Stimulated activated CD4-positive, alpha-beta T cell treated with anti-CD3 and anti-CD28 coated beads, Interleukin-12 subunit alpha, Interleukin-12 subunit beta, amount 100 ng/mL, for 48 hours (primary cell): ENCODE measurements at regions not wholly inside any gene's neighbourhood (a gene's known extent, or its start where the extent isn't known, plus 50 kb on each side); places are given as distances from the start of the nearest gene placed in this dataset.
"Not testable (repeated sequence)": the region's sequence is repeated elsewhere in the genome, so short reads cannot be mapped to it uniquely, and the experiment has no call there.

Experiments used
- DNase-seq, 3 donors: peaks; one replicate each; pipeline ENCODE4 v3.0.0-alpha.2; 2020; ENCODE audit warnings: low read depth in 2 of 3, low spot score in 1 of 3

DNA sequence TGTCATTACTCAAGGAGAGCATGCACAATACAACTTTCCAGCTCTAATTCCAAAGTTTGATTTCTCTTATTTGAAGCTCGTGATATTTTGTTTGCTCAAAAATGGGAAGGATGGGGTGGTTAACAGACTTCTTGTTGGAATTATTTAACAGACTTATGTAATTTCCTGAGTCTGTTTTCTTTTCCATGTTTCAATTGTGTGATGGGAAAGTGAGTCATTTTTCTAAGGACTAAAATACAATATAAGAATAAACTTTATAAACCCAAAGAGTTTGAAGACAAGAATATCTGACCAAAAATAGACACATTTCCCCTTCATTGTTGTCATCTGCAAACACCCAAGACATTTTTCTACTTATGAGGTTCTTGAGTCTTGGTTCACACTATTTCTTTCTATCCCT, 211.8 kb upstream of the SLITRK5 start:
- DNase-seq = no peak

GRCh38 chr13:87497426-87497825, 173.7 kb upstream of the SLITRK5 start:
- DNase-seq = no peak

GRCh38 chr13:87498681-87499080, 172.5 kb upstream of the SLITRK5 start:
- DNase-seq = no peak

DNA sequence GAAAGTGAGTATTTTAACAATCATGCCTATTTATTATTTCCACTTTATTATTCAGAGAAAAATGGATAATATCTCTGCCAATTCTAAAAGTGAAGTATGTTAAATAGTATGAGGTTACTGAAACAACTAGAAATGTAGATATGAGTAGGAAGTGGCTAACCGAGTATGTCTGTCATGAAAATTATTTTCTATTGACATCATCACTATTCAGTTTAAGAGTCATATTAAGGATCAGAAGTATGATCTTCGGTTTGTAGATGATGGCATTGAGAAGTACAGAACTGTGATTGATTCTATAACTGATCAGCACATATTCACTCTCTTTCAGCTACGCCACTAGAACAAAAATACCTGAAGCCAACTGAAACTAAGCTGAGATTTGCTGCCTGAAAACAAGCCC, 146.4 kb upstream of the SLITRK5 start:
- no peak for DNase-seq

GRCh38 chr13:87533776-87534175, 137.4 kb upstream of the SLITRK5 start:
- DNase-seq = no peak

GRCh38 chr13:87535911-87536310, 135.3 kb upstream of the SLITRK5 start:
- no peak for DNase-seq

- DNase-seq = no peak
Measured at GRCh38 chr13:87536499-87536898, 134.7 kb upstream of the SLITRK5 start.

DNA sequence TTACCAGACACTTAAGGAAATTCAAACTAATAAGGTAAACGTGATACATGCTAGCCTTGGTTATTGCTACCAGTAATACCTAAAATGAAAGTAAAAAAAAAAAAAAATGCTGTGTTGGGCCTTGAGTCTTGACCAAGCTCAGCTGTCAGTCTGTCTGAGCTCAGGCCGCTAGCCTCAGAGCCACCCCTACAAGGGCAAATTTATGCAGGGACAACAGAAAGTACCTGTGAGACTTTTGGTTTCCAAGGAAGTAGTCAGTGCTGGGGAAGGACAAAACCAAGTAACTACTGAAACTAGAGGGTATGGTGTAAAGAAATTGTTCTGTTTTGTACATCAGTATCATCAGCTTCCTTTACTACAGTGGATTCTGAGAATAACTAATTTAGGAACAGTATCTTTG, 134.3 kb upstream of the SLITRK5 start:
- no peak for DNase-seq

DNA sequence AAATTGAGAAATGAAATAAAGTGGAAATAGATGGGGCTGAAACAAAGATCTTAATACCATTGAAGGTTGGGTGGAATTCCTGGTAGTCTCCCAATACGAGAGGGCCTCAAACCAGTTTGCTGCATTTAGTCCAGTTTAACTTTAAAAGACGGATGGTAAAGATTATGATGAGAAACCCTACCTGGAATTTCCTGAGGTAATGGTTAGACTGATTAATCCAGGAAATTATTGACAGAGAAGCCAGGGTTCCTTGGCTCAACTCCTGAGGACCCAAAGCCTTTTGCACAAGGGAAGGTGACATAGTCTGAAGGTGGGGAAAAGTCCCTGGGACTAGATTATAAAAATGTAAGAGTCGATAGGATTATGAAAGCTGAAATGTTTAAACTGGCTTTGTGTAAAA, 133.2 kb upstream of the SLITRK5 start:
- no peak for DNase-seq

- DNase-seq = no peak
Measured at GRCh38 chr13:87538366-87539052, 132.7 kb upstream of the SLITRK5 start.

- DNase-seq = no peak
Measured at GRCh38 chr13:87553142-87553541, 118.0 kb upstream of the SLITRK5 start.

DNA sequence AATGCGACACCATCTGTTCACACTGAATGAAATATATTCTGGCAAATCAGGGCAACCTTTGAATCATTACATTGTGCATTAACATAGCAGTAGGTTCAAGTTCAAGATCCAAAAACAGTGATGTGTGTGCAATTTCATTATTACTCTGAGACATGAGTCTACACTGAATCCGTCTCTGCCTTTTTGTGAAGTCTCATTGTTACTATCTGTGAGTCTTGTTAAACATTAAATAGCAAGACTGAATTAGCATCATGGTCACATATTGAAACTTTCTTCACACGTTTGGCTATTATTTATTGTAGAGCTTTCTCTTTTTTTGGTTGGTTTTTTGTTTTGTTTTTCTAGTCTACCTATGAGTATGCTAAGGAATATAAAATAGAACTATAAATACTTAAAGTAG, 117.1 kb upstream of the SLITRK5 start:
- DNase-seq = no peak

- DNase-seq = no peak
Measured at GRCh38 chr13:87557788-87558187, 113.4 kb upstream of the SLITRK5 start.

DNA sequence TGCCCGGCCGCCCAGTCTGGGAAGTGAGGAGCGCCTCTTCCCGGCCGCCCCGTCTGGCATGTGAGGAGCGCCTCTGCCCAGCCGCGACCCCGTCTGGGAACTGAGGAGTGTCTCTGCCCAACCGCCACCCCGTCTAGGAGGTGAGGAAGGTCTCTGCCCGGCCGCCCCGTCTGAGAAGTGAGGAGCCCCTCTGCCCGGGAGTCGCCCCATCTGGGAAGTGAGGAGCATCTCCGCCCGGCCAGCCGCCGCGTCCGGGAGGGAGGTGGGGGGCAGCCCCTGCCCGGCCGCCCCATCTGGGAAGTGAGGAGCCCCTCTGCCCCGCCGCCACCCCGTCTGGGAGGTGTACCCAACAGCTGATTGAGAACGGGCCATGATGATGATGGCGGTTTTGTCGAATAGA, 109.6 kb upstream of the SLITRK5 start:
- not testable (repeated sequence) for DNase-seq

- DNase-seq = no peak
Measured at GRCh38 chr13:87570669-87571068, 100.5 kb upstream of the SLITRK5 start.

- no peak for DNase-seq
Measured at GRCh38 chr13:87582399-87582798, 88.8 kb upstream of the SLITRK5 start.

DNA sequence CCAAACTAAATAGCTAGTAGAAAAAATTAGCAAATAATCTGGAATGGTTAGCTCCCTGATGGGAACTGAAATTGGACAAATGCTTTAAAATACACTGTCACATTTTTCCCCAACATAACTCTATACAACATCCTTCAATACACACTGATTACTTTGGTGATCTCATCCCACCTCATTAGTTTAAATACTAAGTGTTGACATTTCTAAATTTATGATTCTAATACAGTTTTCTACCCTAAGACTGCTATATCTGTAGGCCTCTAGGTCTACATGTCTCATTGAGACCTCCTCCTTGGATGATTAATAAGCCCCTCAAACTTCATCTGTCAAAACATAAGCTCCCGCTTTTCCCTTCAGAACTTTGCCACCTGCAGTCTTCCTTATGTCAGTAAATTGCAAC, 80.7 kb upstream of the SLITRK5 start:
- DNase-seq = no peak

DNA sequence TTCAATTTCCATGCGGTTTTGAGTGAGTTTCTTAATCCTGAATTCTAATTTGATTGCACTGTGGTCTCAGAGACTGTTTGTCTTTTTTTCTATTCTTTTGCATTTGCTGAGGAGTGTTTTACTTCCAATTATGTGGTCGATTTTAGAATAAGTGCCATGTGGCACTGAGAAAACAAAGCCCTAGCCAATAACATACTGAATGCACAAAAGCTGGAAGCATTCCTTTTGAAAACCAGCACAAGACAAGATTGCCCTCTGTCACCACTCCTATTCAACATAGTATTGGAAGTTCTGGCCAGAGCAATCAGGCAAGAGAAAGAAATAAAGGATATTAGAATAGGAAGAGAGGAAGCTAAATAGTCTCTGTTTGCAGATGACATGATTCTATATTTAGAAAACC, 66.7 kb upstream of the SLITRK5 start:
- DNase-seq = not testable (repeated sequence)

- DNase-seq = no peak
Measured at GRCh38 chr13:87607266-87607665, 63.9 kb upstream of the SLITRK5 start.

DNA sequence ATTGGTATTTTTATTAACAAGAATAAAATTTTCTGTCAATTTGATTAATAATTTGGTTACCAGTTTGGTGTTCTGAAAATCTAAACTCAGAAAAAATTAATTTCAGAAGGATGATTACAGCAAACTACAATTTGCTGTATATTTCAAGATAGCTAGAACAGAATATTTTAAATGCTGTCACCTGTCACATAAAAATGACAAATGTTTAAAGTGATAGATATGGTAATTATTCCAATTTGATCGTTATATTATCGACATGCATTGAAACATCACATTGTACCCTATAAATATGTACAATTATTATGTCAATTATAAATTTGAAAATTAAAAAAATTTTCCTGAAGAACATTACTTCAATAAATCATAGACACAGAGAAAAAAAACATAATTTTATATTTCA, 56.9 kb upstream of the SLITRK5 start:
- DNase-seq = no peak
